T-cell (primary cell): ENCODE measurements at regions not wholly inside any gene's neighbourhood (a gene's known extent, or its start where the extent isn't known, plus 50 kb on each side); places are given as distances from the start of the nearest gene placed in this dataset.
"Not testable (repeated sequence)": the region's sequence is repeated elsewhere in the genome, so short reads cannot be mapped to it uniquely, and the experiment has no call there.

ENCODE experiments used
- ATAC-seq, 4 experiments: fragments of 200-7000 bp in 3 of 4; fragments of 150-1000 bp in 1 of 4; cut with Tn5 transposase; replicated peaks in 1 of 4; 1 replicate in 3 of 4; 2 replicates in 1 of 4; pipeline ENCODE4 v1.10.0; 2021; ENCODE audit warnings: moderate library complexity in 3 of 4, mild to moderate bottlenecking in 2 of 4, moderate number of reproducible peaks in 1 of 4
- CTCF ChIA-PET, 2 donors: fragments of 300-600 bp; sonication (Branson Sonifier 250); formaldehyde crosslinking; loops; one replicate each; lab custom pipeline; 2022; ENCODE audit warnings: antibody characterized with exemption in 2 of 2; lab: Charles Lee
- POLR2A ChIA-PET, 2 donors: fragments of 300-600 bp; sonication (Branson Sonifier 250); formaldehyde crosslinking; loops; one replicate each; lab custom pipeline; 2022; ENCODE audit warnings: antibody characterized with exemption in 2 of 2; lab: Charles Lee
- DNase-seq, 35 experiments: peaks; one replicate each; pipeline versions ENCODE4 v3.0.0 to v3.0.0-alpha.2; 2013 to 2023
- H3K27ac ChIP-seq: one replicate; pipeline ENCODE4 v1.5.1; 2013; ENCODE audit warnings: low read length
- H3K27me3 ChIP-seq, 2 experiments: replicated peaks in 1 of 2; 1 replicate in 1 of 2; 2 replicates in 1 of 2; pipeline versions ENCODE4 v1.6.1 to v1.7.0; 2013; ENCODE audit warnings: low read length in 1 of 2, mixed read lengths in 1 of 2; ENCODE audit not compliant: control insufficient read depth in 2 of 2, insufficient read depth in 2 of 2; ENCODE audit errors: extremely low read depth in 1 of 2
- H3K36me3 ChIP-seq, 2 donors: 1 replicate in 1 of 2; 2 replicates in 1 of 2; pipeline versions ENCODE4 v1.6.1 to v1.7.0; 2013; ENCODE audit warnings: low read length in 1 of 2; ENCODE audit not compliant: control insufficient read depth in 2 of 2, insufficient read depth in 1 of 2; ENCODE audit errors: extremely low read depth in 1 of 2
- H3K4me1 ChIP-seq, 2 experiments: 1 replicate in 1 of 2; 2 replicates in 1 of 2; pipeline versions ENCODE4 v1.6.1 to v1.7.0; 2013; ENCODE audit warnings: low read length in 2 of 2, mixed read lengths in 1 of 2; ENCODE audit not compliant: insufficient read depth in 2 of 2, control insufficient read depth in 1 of 2; ENCODE audit errors: extremely low read depth in 1 of 2
- H3K4me3 ChIP-seq, 2 donors: 1 replicate in 1 of 2; 2 replicates in 1 of 2; pipeline versions ENCODE4 v1.5.1 to v1.7.0; 2013; ENCODE audit warnings: mild to moderate bottlenecking in 2 of 2, low read length in 1 of 2, moderate library complexity in 1 of 2; ENCODE audit not compliant: control insufficient read depth in 1 of 2; ENCODE audit errors: extremely low read depth in 1 of 2
- H3K9me3 ChIP-seq: 2 replicates; pipeline ENCODE4 v1.7.0; 2013
- H3K27ac Mint-ChIP-seq, 2 donors: one replicate each; pipeline ENCODE4 v1.8.0; 2020 to 2021; ENCODE audit warnings: mild to moderate bottlenecking in 2 of 2, mixed read lengths in 2 of 2
- H3K27me3 Mint-ChIP-seq, 2 donors: one replicate each; pipeline ENCODE4 v1.8.0; 2021 to 2022; ENCODE audit warnings: mixed read lengths in 2 of 2
- H3K36me3 Mint-ChIP-seq: one replicate; pipeline ENCODE4 v1.8.0; 2021; ENCODE audit warnings: mixed read lengths
- H3K4me1 Mint-ChIP-seq, 3 donors: one replicate each; pipeline ENCODE4 v1.8.0; 2020 to 2022; ENCODE audit warnings: mixed read lengths in 3 of 3, mild to moderate bottlenecking in 1 of 3
- H3K4me3 Mint-ChIP-seq, 3 donors: one replicate each; pipeline ENCODE4 v1.8.0; 2020 to 2022; ENCODE audit warnings: mild to moderate bottlenecking in 3 of 3, mixed read lengths in 3 of 3, moderate library complexity in 3 of 3
- H3K9me3 Mint-ChIP-seq, 3 donors: one replicate each; pipeline ENCODE4 v1.8.0; 2020 to 2022; ENCODE audit warnings: mixed read lengths in 3 of 3
- WGBS: methylation state at CpG from one replicate; pipeline ENCODE4 v1.1.5; 2013; ENCODE audit warnings: missing lambda C conversion rate; ENCODE audit not compliant: insufficient coverage; 5-methylcytosine and 5-hydroxymethylcytosine counted together

- Mint-ChIP-seq H3K4me3 (no peak overlapping the region), H3K4me1 (no peaks in the 10 kb centered on the region), H3K9me3 (peaks cover 34 to 50% (median 38%) of the 10 kb centered on the region in 3 donors), H3K27me3 (no peaks in the 10 kb centered on the region), H3K36me3 (peaks cover 26% of the 10 kb centered on the region), H3K27ac (no peak overlapping the region)
- Histone ChIP-seq H3K9me3 (no peaks in the 10 kb centered on the region), H3K27ac (no peak overlapping the region), H3K4me1 (no peaks in the 10 kb centered on the region), H3K36me3 (peaks cover 0 to 3% of the 10 kb centered on the region in 2 donors), H3K27me3 (no peaks in the 10 kb centered on the region), H3K4me3 (no peak overlapping the region)
- DNase-seq (no peak), ATAC-seq (no peak)
- ChIA-PET POLR2A (no interaction called here), CTCF (no interaction called here)
- 64% methylated on average over 5 of the region's 6 CpGs for WGBS
Observed at GRCh38 chr20:28562510-28562898, 2695.0 kb upstream of the DEFB115 start.

GRCh38 chr20:28562899-28563521 lies 2694.5 kb upstream of the DEFB115 start:
- H3K27me3 ChIP-seq, H3K27me3 Mint-ChIP-seq, H3K36me3 ChIP-seq, H3K4me3 Mint-ChIP-seq, CTCF ChIA-PET, H3K4me1 Mint-ChIP-seq, ATAC-seq, POLR2A ChIA-PET, H3K9me3 ChIP-seq, H3K27ac ChIP-seq, H3K4me3 ChIP-seq, H3K4me1 ChIP-seq, DNase-seq, H3K27ac Mint-ChIP-seq: not testable (repeated sequence)
- WGBS = 73% methylated on average over 6 of the region's 6 CpGs
- peaks cover 34 to 52% (median 38%) of the 10 kb centered on the region in 3 donors for H3K9me3 Mint-ChIP-seq
- peaks cover 26% of the 10 kb centered on the region for H3K36me3 Mint-ChIP-seq

- H3K4me1 Mint-ChIP-seq, H3K4me3 ChIP-seq, POLR2A ChIA-PET, H3K36me3 ChIP-seq, H3K4me3 Mint-ChIP-seq, H3K4me1 ChIP-seq, H3K27me3 Mint-ChIP-seq, H3K27ac ChIP-seq, CTCF ChIA-PET, ATAC-seq, DNase-seq, H3K27ac Mint-ChIP-seq, H3K9me3 ChIP-seq, H3K27me3 ChIP-seq: not testable (repeated sequence)
- Mint-ChIP-seq H3K9me3 (peaks cover 30 to 54% (median 36%) of the 10 kb centered on the region in 3 donors), H3K36me3 (peaks cover 26% of the 10 kb centered on the region)
- 60% methylated on average over 4 of the region's 4 CpGs for WGBS
Observed at GRCh38 chr20:28564024-28564423, 2693.4 kb upstream of the DEFB115 start.

GRCh38 chr20:28564688-28565463 lies 2692.6 kb upstream of the DEFB115 start:
- POLR2A ChIA-PET, CTCF ChIA-PET, H3K4me1 ChIP-seq, H3K4me1 Mint-ChIP-seq, H3K27me3 ChIP-seq, H3K4me3 ChIP-seq, H3K9me3 ChIP-seq, H3K27ac ChIP-seq, H3K27me3 Mint-ChIP-seq, H3K36me3 ChIP-seq, H3K4me3 Mint-ChIP-seq, DNase-seq, H3K27ac Mint-ChIP-seq: not testable (repeated sequence)
- H3K36me3 Mint-ChIP-seq = peaks cover 26% of the 10 kb centered on the region
- peaks cover 31 to 56% (median 36%) of the 10 kb centered on the region in 3 donors for H3K9me3 Mint-ChIP-seq
- 57% methylated on average over 8 of the region's 12 CpGs for WGBS
- ATAC-seq = peak in 1 of 4 experiments; percentile 27

- H3K9me3 ChIP-seq, H3K27me3 Mint-ChIP-seq, H3K27ac Mint-ChIP-seq, POLR2A ChIA-PET, H3K27ac ChIP-seq, H3K4me3 Mint-ChIP-seq, ATAC-seq, H3K4me3 ChIP-seq, H3K4me1 Mint-ChIP-seq, H3K36me3 ChIP-seq, H3K27me3 ChIP-seq, H3K4me1 ChIP-seq, DNase-seq, CTCF ChIA-PET: not testable (repeated sequence)
- no CpG with 5 or more reads among the region's 3 CpGs for WGBS
- peaks cover 36% of the 10 kb centered on the region for H3K36me3 Mint-ChIP-seq
- peaks cover 0 to 15% (median 13%) of the 10 kb centered on the region in 3 donors for H3K9me3 Mint-ChIP-seq
Observed at GRCh38 chr20:28575991-28576390, 2681.5 kb upstream of the DEFB115 start.

- ATAC-seq, H3K27ac Mint-ChIP-seq, H3K27me3 ChIP-seq, H3K27ac ChIP-seq, POLR2A ChIA-PET, H3K36me3 ChIP-seq, H3K4me1 ChIP-seq, H3K9me3 Mint-ChIP-seq, CTCF ChIA-PET, DNase-seq, H3K4me3 ChIP-seq, H3K9me3 ChIP-seq, H3K4me3 Mint-ChIP-seq, H3K27me3 Mint-ChIP-seq: not testable (repeated sequence)
- Mint-ChIP-seq H3K4me1 (peaks cover 16 to 26% (median 25%) of the 10 kb centered on the region in 3 donors), H3K36me3 (peaks cover 18% of the 10 kb centered on the region)
- no CpG with 5 or more reads among the region's 3 CpGs for WGBS
Observed at GRCh38 chr20:28591680-28592079, 2665.8 kb upstream of the DEFB115 start.
